ENCODE measurements at regions not wholly inside any gene's neighbourhood (a gene's known extent, or its start where the extent isn't known, plus 50 kb on each side); places are given as distances from the start of the nearest gene placed in this dataset.
"Not testable (repeated sequence)": the region's sequence is repeated elsewhere in the genome, so short reads cannot be mapped to it uniquely, and the experiment has no call there.

DNA sequence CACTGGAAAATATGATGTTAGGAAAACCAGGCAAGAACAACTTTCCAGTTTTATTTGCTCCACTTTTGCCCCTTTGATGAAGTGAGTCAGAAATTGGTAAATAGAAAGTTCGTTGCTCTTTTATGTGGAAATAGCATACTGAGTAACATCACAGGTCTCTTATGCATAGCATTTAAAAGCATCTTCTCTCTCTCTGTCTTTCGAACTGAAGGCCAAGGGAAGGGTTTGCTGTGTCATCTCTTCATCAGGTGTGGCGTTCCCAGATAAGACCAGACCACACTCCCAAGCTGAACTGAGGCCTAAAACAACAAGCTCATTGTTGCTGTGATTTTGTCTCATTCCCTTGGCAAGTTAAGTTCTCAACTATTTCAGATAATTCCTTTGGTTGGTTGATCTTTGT is 131.8 kb upstream of the GRB10 start:
- DNase-seq: no peak

DNA sequence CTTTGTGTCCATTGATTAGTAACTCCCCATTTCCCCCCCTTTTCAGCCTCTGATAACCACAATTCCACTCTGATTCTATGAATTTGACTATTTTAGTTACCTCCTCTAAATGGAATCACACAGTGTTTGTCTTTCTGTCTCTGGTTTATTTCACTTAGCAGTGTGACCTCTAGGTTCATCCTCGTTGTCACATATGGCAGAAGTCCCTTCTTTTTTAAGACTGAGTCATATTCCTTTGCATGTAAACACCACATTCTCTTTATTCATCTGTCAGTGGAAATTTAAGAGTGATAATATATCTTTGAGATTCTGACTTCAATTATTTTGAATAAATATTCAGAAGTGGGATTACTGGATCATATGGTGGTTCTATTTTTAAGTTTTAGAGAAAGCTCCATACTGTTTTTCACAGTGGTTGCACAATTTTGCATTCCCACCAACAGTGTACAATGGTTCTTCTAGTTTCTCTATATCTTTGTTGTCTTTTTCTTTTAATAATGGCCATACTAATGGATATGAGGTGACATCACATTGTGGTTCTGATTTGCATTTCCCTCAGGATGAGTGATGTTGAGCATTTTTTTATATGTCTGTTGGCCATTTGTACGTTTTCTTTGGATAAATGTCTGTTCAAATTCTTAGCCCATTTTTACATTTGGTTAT is 126.1 kb upstream of the GRB10 start:
- DNase-seq: no peak

DNA sequence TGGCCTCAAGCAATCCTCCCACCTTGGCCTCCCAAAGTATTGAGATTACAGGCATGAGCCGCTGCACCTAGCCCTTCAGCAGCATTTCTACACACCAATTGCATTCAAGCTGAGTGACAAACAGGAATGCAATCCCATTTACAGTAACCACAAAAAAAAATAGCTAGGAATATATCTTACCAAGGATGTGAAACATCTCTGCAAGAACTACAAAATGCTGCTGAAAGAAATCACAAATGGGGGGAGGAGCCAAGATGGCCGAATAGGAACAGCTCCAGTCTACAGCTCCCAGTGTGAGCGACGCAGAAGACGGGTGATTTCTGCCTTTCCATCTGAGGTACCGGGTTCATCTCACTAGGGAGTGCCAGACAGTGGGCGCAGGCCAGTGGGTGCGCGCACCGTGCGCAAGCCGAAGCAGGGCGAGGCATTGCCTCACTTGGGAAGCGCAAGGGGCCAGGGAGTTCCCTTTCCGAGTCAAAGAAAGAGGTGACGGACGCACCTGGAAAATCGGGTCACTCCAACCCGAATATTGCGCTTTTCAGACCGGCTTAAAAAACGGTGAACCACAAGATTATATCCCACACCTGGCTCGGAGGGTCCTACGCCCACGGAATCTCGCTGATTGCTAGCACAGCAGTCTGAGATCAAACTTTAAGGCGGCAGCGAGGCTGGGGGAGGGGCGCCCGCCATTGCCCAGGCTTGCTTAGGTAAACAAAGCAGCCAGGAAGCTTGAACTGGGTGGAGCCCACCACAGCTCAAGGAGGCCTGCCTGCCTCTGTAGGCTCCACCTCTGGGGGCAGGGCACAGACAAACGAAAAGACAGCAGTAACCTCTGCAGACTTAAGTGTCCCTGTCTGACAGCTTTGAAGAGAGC is 116.1 kb upstream of the GRB10 start:
- not testable (repeated sequence) for DNase-seq

DNA sequence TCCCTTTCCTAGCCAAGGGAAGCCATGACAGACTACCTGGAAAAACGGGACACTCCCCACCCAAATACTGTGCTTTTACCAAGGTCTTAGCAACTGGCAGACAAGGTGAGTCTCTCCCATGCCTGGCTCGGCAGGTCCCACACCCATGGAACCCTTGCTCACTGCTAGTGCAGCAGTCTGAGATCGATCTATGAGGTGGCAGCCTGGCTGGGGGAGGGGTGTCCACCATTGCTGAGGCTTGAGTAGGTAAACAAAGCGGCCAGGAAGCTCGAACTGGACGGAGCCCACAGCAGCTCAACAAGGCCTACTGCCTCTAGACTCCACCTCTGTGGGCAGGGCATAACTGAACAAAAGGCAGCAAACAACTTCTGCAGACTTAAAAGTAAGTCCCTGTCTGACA is 104.4 kb upstream of the GRB10 start:
- DNase-seq: not testable (repeated sequence)

DNA sequence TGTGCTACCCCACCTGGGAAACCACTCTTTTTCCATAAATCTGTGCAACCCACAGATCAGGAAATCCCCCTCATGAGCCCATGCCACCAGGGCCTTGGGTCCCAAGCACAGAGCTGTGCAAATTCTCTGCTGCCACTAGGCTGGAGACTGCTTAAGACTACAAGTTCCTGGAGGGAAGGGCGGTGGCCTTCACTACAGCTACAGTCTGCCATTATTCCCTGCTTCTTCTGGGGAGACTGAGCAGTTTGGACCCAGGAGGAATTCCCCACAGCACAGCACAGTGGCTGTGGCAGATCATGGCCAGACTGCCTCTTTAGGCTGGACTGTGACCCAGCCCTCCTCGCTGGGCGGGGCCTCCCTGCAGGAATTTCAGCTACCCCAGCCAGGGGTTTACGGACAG is 89.7 kb upstream of the GRB10 start:
- DNase-seq: no peak

DNA sequence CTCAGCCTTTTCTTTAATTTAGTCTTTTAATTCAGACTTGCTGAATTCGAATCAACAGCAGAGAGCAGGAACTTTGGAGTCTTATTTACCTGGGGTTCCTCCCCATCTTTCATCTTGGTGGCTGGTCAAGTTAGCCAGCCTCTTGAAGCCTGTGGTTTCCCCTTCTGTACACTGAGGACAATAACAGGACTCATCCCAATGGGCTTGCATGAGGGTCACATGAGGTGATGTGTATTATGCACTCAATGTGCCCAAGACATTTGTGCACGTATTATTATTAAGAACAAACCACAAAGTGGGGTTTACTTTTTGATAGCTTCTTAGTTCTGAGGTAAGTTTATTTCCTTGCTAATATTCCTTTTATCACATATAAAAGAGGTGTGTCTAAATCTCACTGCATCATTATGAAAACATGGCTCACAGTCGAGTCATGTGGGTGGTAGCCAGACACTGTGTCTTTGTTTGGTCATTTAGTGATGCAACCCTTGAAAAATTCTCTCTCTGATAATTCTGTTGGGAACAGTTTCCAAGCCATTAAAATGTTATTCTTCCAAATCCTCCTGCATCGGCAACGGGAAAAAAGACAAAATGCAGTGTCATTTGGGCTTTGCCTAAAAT is 86.5 kb upstream of the GRB10 start:
- no peak for DNase-seq

DNA sequence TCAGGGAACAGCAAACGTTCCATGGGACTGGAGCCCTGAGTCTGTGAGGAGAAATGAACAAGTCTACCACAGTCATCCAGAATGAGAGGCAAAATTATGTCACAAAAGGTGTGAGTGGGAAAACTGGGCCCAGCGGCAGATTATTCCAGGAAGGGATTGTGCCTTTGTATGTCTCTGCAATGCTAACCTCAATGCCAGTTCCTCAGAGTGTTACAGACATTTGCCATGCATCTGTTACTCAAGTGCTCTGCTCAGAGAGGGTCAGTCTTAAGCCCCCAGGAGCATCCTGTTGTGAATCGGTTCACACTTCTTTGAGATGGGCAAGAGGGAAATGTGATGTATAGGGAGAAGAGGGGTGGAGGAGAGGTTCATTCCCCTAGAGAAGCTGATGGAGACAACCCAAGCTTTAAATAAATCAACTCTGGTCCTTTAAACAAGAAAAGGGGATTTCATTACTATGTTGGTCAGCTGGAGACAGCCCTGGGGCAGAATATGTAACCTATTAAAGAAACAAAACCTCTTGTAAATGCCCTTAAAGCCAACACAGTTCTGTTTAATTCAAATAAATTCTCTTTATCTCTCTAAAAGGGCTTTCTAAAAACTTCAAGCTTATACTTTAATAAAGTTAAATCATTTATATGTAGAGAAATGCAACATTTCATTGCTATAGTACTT is 85.9 kb upstream of the GRB10 start:
- DNase-seq: no peak

DNA sequence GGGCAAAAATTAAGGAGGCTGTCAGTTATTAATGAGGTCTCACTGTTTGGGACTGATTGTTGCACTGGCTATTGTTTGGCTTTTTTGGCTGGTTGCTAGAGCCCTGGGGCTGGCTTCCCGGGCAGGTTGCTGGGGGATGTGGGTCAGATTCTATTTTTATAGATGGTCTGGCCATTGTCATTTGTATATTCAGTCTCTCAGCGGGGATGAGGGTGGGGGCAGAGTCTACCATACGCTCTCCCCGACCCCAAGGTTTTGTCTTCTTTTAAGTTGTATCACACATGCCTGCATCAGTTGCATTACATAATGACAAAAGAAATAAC is 84.3 kb upstream of the GRB10 start:
- DNase-seq: no peak

DNA sequence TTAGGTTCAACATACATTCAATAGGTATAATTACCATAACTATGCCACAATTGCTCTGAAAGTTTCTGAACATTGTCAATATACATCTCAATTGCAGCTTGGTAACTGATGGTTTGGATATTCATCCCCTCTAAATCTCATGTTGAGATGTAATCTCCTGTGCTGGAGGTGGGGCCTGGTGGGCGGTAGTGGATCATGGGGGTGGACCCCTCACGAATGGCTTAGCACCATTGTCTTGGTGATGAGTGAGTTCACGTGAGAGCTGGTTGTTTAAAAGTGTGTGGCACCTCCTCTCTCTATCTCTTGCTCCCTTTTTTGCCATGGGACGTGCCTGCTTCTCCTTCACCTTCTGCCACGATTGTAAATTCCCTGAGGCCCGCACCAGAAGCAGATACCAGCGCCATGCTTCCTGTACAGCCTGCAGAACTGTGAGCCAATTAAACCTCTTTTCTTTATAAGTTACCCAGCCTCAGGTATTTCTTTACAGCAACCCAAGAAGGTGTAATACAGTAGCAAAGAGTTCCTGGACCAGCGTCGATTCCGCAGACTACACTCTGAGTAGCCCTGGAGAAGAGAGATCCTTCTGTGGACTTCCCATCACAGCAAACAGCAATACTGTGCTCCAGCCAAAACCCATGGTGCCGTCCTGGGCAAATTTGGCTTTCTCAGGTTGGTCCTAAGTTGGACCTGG is 83.8 kb upstream of the GRB10 start:
- DNase-seq: no peak

DNA sequence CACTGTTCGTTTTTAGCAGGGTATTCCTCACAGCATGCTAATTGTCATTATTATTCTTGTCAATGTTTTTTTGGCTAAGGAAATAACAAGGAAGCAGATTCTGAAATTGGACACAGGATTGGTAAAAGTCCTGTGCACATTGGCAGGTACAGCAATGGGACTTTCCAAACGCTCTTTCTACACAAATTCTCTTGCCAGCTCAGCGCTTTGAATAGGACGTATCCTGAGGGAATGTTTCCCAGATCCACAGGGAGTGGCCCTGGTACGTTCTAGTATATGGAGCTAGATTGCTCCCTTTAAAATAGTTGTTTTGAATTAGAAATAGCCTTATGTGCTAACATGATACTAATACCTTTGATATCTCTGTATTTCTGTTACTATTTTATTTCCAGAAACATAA is 82.8 kb upstream of the GRB10 start:
- DNase-seq: no peak

DNA sequence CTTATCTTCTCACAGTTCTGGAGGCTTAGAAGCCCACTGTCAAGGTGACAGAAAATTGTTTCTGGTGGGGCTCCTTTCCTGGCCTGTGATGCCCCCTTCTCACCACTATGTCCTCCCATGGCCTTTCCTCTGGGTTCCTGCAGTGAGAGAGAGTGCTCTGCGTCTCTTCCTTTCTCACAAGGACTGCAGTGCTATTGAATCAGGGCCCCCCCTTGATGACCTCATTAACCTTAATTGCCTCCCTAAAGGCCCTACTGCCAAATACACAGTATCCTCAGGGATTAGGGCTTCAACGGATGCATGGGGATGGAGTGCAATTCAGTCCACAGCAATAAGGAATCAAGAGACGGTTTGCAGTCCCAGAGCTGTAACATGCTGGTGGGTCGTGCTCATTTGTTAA is 82.0 kb upstream of the GRB10 start:
- peak; percentile 7 for DNase-seq

DNA sequence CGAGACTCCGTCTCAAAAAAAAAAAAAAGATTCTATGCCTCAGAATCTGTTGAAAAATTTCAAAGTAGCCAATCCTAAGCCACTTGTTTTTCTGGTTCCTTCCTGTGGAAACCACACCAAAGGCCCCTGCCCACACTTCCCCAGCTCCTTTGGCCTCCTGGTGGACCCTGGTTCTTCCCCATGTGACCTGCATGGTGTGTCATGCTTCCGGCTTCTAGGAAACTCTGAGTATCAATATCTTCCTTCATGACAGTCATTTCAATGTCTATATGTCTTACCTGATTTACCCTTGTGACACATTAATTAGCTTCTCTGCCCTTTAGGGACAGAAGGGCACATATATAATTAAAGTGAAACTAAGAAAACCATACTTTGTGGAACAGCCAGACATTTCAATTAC is 80.4 kb upstream of the GRB10 start:
- peak; percentile 9 for DNase-seq

DNA sequence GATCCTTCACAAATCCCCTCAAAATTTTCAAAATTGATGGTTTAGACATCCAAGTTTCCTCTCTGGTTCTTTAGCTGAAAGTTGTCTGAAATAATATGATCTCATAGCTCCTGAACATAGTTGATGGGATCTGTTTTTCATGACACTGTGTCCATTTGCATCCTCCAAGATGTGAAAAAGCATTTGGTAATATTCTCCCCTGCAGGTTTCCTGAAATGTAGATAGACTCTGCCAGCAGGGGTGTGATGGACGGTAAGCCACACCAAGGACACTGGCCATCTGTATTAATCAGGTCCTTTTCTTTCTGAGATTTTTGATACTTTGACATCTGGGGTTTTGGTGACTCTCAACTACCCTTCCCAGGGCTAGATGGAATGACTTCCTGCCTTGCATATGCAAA is 79.6 kb upstream of the GRB10 start:
- no peak for DNase-seq

DNA sequence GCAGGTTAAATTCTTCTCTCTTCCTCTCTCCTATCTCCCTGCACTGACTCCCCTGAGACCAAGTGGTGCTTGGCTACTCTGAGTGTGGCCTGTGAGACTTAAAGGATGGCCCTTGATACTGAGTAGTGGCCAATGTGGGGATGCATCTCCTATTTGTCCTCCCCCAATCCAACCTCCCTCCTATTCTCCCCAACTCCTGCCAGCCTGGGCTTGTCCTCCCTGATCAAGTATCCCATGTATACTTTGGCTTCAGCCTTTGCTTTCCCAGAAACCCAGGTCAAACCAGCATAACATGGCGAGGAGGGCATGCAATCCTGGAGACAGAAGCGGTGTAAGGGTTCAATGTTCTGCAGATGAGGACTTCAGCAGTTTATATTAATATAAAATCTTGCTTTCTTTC is 77.9 kb upstream of the GRB10 start:
- no peak for DNase-seq

DNA sequence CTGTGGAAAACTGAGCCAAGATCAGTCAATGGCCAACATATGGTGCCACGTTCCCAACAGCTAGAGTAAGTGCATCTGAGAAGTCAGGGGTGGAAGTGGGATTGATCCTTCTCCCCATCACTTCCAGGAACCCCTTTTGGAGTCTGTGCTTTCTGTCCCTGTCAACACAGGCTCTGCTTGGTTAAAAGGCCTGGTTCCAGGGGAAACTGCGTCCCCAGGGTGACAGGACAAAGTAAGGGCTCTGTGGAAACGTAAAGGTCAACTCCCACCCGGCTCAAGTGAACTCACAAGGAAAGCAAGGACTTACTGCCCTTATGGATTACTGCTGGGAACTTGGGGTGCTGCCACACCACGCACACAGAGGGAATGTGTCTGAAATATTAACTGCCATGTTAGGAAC is 77.5 kb upstream of the GRB10 start:
- no peak for DNase-seq

DNA sequence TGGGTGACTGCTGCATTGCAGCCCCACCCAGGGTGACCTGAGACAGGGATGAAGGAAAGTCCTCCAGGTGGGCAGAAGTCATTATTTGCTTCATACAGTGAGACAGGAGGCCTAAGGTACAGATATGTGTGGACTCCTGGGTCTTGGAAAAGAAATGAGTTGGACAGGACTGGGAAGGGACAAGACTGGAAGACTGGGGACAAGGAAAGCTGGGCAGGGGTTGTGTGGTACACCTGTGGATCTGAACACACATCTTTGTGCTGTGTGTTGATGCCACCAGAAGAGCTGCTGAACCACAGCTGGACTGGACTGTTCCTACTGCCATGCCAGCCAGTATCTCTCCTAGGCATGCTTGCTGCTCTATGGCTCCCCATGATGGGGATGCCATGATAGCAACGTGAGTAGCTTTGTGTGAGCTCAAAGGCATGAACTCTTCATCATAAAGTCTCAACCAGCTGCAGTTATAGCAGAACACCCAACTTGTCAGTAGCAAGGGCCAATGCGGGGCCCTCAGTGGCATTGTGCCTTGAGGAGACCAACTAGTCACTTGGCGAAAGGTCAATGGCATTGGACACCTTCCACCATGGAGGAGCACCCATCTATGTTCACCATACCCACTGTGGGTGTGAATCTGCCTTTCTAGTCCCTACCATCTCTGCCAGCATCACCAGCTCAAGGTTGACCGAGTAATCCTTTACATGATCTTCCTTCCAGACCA is 76.0 kb upstream of the GRB10 start:
- peak; percentile 30 for DNase-seq

DNA sequence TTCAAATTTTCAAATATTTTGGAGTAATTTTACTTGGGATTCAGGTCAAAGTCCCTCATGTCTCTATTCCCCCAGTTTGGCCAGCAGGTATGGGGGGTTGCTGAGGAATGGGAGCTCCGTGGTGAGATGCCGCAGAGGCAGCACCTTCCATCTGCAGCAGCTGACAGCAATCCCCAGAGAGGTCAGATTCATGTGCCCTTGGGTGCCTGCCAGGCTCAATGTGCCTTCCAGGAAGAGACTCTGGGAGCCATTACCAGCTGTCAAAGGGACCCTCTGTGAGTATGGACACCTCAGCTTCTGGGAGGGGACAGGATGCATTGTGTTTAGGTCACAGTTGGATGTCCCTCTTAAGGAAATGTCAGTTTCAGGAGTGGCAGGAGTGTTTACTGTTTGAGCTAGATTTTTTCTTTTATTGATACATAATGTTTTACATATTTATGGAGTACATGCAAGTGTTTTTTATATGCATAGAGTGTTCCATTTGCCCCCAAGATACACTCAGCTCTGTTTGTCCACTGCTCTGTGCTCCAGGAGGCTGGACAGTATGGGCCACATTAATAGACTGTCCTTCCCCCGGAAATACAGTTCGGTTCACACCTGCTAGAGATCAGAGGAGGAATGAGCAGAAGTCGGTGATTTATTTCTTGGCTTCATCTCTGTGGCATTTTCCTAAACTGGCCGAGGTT is 75.3 kb upstream of the GRB10 start:
- DNase-seq: peak; percentile 19

DNA sequence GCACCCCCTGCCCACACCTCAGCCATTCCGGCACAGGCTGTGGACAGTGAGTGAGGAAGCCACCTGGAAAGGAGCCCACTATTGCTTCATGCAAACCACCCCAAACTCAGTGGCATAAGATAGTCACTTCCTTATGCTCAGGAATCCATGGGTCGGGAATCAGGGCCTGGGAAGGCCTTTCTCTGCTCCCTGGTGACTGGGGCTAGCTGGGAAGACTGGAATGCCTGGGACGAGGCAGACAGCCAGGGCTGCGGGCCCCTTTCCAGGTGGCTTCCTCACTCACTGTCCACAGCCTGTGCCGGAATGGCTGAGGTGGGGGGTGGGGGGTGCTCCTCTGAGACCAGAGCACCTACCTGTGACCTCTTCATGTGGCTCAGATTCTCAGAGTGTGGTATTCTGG is 74.1 kb upstream of the GRB10 start:
- DNase-seq: no peak

DNA sequence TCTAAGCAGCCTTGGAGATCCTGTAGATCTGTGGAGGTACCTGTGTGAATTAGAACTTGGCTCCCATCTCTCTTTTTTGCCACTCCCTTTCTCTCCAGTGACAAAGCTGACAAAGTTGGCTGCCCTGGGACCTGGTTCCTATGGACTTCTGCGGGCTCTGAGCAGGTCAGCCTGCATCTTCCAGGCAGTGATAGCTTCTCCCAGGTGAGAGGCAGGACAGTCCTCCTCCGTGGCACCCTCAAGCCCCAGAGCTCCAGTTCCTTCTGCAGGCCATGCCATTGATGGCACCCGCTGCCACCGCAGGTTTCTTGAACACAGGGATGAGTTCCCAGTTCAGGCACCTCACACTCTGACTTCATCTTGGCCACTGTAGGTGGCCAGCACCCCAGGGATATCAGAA is 73.5 kb upstream of the GRB10 start:
- peak; percentile 32 for DNase-seq

DNA sequence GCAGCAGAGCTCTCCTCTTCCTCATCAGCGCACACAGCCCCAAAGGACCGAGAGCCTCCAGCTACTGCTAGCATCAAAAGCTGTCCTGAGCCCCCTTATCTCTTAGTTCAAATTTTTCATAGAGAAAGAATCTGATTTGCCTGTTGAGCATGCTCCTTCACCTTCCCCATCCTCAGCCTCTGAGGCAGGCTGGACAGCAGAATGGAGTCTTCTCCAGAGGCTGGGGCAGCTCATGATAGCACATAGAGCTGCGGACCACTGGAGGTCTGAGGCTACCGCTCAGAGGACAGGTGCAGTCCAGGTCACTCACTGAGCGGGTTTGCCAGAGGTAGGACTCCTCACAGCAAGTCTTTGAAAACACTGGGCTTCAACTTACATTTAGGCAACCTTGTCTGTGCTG is 72.8 kb upstream of the GRB10 start:
- peak; percentile 33 for DNase-seq

DNA sequence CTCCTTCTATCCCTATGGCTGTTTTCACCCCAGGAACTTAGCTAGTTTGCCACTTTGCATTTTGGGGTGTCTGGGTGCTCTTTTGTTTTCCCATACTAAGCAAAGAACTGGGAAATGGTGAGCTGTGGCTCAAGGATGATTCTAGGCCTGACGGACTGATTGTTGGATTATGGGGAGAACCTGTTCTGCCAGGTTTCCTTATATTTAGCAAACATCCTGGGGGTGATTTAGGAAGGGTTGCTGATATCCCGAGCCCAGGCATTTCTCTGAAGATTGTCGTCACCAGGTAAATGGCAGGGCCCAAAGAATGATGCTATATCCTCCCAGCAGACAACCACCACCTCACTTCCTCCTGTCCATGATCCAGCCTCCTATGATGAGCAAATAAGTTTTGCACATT is 72.1 kb upstream of the GRB10 start:
- no peak for DNase-seq

DNA sequence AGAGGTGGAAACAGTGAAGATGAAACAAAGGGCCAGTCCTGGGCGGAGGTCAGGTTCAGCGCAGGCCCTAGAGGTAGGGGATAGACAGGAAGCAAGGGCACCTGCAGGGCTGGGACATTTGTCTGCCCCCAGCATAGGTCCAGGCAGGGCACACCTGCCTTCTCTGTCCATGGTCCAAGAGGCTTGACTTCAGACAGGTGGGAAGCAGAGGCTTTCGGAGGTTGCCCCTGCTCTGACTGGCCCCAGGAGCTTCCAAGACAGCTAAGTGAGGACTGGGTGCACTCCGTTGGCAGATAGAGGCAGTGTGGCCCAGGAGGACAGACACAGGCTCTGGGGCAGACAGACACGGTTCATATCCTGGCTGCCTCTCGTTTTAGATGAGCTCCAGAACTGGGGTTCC is 71.6 kb upstream of the GRB10 start:
- DNase-seq: peak; percentile 28

Measured in activated CD8-positive, alpha-beta memory T cell treated with anti-CD3 and anti-CD28 coated beads for 24 hours (primary cell).